ENCODE measurements at regions not wholly inside any gene's neighbourhood (a gene's known extent, or its start where the extent isn't known, plus 50 kb on each side); places are given as distances from the start of the nearest gene placed in this dataset.
"Not testable (repeated sequence)": the region's sequence is repeated elsewhere in the genome, so short reads cannot be mapped to it uniquely, and the experiment has no call there.

- no peak for DNase-seq
Measured at GRCh38 chr1:189983166-189983890, 494.3 kb downstream of the BRINP3 start.

GRCh38 chr1:189986516-189986915 is 491.1 kb downstream of the BRINP3 start:
- no peak for DNase-seq

- DNase-seq = no peak
Measured at GRCh38 chr1:189987509-189987908, 490.2 kb downstream of the BRINP3 start.

- no peak for DNase-seq
Measured at GRCh38 chr1:189992856-189993255, 484.8 kb downstream of the BRINP3 start.

GRCh38 chr1:190000365-190000872 is 477.2 kb downstream of the BRINP3 start:
- DNase-seq = no peak

- DNase-seq = no peak
Measured at GRCh38 chr1:190001187-190001586, 476.5 kb downstream of the BRINP3 start.

GRCh38 chr1:190003376-190003775 is 474.3 kb downstream of the BRINP3 start:
- no peak for DNase-seq

- no peak for DNase-seq
Measured at GRCh38 chr1:190011585-190011984, 466.1 kb downstream of the BRINP3 start.

- DNase-seq = not testable (repeated sequence)
Measured at GRCh38 chr1:190019151-190019550, 458.5 kb downstream of the BRINP3 start.

GRCh38 chr1:190019717-190020116 is 457.9 kb downstream of the BRINP3 start:
- DNase-seq = no peak

GRCh38 chr1:190022709-190023108 is 455.0 kb downstream of the BRINP3 start:
- DNase-seq = no peak

GRCh38 chr1:190029441-190029840 is 448.2 kb downstream of the BRINP3 start:
- DNase-seq = no peak

GRCh38 chr1:190043655-190044054 is 434.0 kb downstream of the BRINP3 start:
- no peak for DNase-seq

GRCh38 chr1:190046231-190046630 is 431.4 kb downstream of the BRINP3 start:
- no peak for DNase-seq
